BE2C (cell line): ENCODE measurements at regions not wholly inside any gene's neighbourhood (a gene's known extent, or its start where the extent isn't known, plus 50 kb on each side); places are given as distances from the start of the nearest gene placed in this dataset.

Experiments used
- DNase-seq: peaks from one replicate; pipeline ENCODE4 v3.0.0-alpha.2; 2020
- H3K27me3 ChIP-seq: fragments of 250-450 bp; sonication (Bioruptor Pico); 2 replicates; pipeline ENCODE4 v1.5.1; 2020; ENCODE audit warnings: mild to moderate bottlenecking
- H3K36me3 ChIP-seq: fragments of 250-450 bp; sonication (Bioruptor Pico); 2 replicates; pipeline ENCODE4 v1.5.1; 2020; ENCODE audit warnings: mild to moderate bottlenecking
- H3K4me1 ChIP-seq: fragments of 250-450 bp; sonication (Bioruptor Pico); 2 replicates; pipeline ENCODE4 v1.5.1; 2020
- H3K4me3 ChIP-seq: 2 replicates; pipeline ENCODE4 v1.5.1; 2011; ENCODE audit warnings: low read depth, low read length
- H3K9me3 ChIP-seq: fragments of 250-450 bp; sonication (Bioruptor Pico); 2 replicates; pipeline ENCODE4 v1.5.1; 2020
- CTCF ChIP-seq: IDR thresholded peaks from 2 replicates; pipeline ENCODE4 v1.5.1; 2012; ENCODE audit warnings: mild to moderate bottlenecking, low read depth, low read length

- TF ChIP-seq CTCF = no peak
- Histone ChIP-seq H3K4me1 (no peaks in the 10 kb centered on the region), H3K9me3 (no peaks in the 10 kb centered on the region), H3K4me3 (no peak overlapping the region), H3K27me3 (no peaks in the 10 kb centered on the region), H3K36me3 (no peaks in the 10 kb centered on the region)
- no peak for DNase-seq
Measured at GRCh38 chr6:91509039-91509438, 922.2 kb upstream of the MAP3K7 start.

- TF ChIP-seq CTCF = no peak
- Histone ChIP-seq H3K36me3 (no peaks in the 10 kb centered on the region), H3K4me1 (no peaks in the 10 kb centered on the region; the same call in 1 of the 2 replicates), H3K9me3 (no peaks in the 10 kb centered on the region), H3K27me3 (no peaks in the 10 kb centered on the region), H3K4me3 (no peak overlapping the region)
- no peak for DNase-seq
Measured at GRCh38 chr6:91506509-91506908, 919.6 kb upstream of the MAP3K7 start.

- DNase-seq = no peak
- Histone ChIP-seq H3K27me3 (no peaks in the 10 kb centered on the region), H3K36me3 (no peaks in the 10 kb centered on the region), H3K4me3 (no peak overlapping the region), H3K9me3 (no peaks in the 10 kb centered on the region), H3K4me1 (no peaks in the 10 kb centered on the region; the same call in 1 of the 2 replicates)
- TF ChIP-seq CTCF = no peak
Measured at GRCh38 chr6:91505199-91505598, 918.3 kb upstream of the MAP3K7 start.

GRCh38 chr6:91501930-91502329 is 915.1 kb upstream of the MAP3K7 start:
- no peak for TF ChIP-seq CTCF
- no peaks in the 10 kb centered on the region; the same call in 1 of the 2 replicates for H3K4me1 ChIP-seq
- no peaks in the 10 kb centered on the region for H3K27me3 ChIP-seq
- no peak for DNase-seq
- no peaks in the 10 kb centered on the region for H3K36me3 ChIP-seq
- H3K4me3 ChIP-seq = no peak overlapping the region
- no peaks in the 10 kb centered on the region for H3K9me3 ChIP-seq

- DNase-seq = no peak
- TF ChIP-seq CTCF = no peak
Measured at GRCh38 chr6:91500689-91501303, 913.9 kb upstream of the MAP3K7 start.

GRCh38 chr6:91498576-91498975 is 911.7 kb upstream of the MAP3K7 start:
- H3K4me3 ChIP-seq = no peak overlapping the region
- H3K9me3 ChIP-seq = no peaks in the 10 kb centered on the region
- no peaks in the 10 kb centered on the region for H3K27me3 ChIP-seq
- no peak for DNase-seq
- H3K36me3 ChIP-seq = no peaks in the 10 kb centered on the region
- no peak for TF ChIP-seq CTCF
- no peaks in the 10 kb centered on the region; the same call in 1 of the 2 replicates for H3K4me1 ChIP-seq

More at GRCh38 chr6:91500689-91501303, 913.9 kb upstream of the MAP3K7 start:
- no peaks in the 10 kb centered on the region for H3K9me3 ChIP-seq
- H3K36me3 ChIP-seq = no peaks in the 10 kb centered on the region
- H3K4me3 ChIP-seq = no peak overlapping the region
- no peaks in the 10 kb centered on the region for H3K27me3 ChIP-seq
- H3K4me1 ChIP-seq = no peaks in the 10 kb centered on the region; the same call in 1 of the 2 replicates
